Vagina (tissue), 2 donors: ENCODE measurements at regions not wholly inside any gene's neighbourhood (a gene's known extent, or its start where the extent isn't known, plus 50 kb on each side); places are given as distances from the start of the nearest gene placed in this dataset.

Source experiments
- DNase-seq, 2 donors: peaks; one replicate each; pipeline ENCODE4 v3.0.0-alpha.2; 2017; ENCODE audit errors: extremely low spot score in 2 of 2
- H3K27ac ChIP-seq: fragments of 200-600 bp; sonication (generic); one replicate; pipeline ENCODE4 v1.5.1; 2019
- H3K27me3 ChIP-seq: fragments of 200-600 bp; sonication (generic); one replicate; pipeline ENCODE4 v1.5.1; 2019
- H3K36me3 ChIP-seq, 2 donors: fragments of 200-600 bp; sonication (generic); one replicate each; pipeline ENCODE4 v1.5.1; 2017 to 2019
- H3K4me1 ChIP-seq: fragments of 200-600 bp; sonication (generic); one replicate; pipeline ENCODE4 v1.5.1; 2019
- H3K4me3 ChIP-seq, 2 donors: fragments of 200-600 bp; sonication (generic); 1 replicate in 1 of 2; 2 replicates in 1 of 2; pipeline ENCODE4 v1.5.1; 2016 to 2019
- H3K9me3 ChIP-seq: fragments of 200-600 bp; sonication (generic); one replicate; pipeline ENCODE4 v1.5.1; 2019
- POLR2A ChIP-seq, 2 donors: fragments of 450-650 bp; IDR thresholded peaks; one replicate each; pipeline ENCODE4 v1.6.1; 2017; ENCODE audit warnings: antibody characterized with exemption in 2 of 2, mild to moderate bottlenecking in 2 of 2, moderate library complexity in 2 of 2
- POLR2AphosphoS5 ChIP-seq, 2 donors: sonication (generic); formaldehyde crosslinking; IDR thresholded peaks; one replicate each; pipeline ENCODE4 v1.9.0; 2017; ENCODE audit warnings: antibody characterized with exemption in 2 of 2, mild to moderate bottlenecking in 2 of 2, low read depth in 1 of 2; ENCODE audit not compliant: insufficient read depth in 1 of 2
- intact Hi-C: fragments of 100-400 bp; cut with DNase I; formaldehyde crosslinking; loops from one replicate; pipeline ENCODE4 v1.15.1; 2023
- TF ChIP-seq, protein P1 (sequence below), 3 experiments: fragments of 450-650 bp in 2 of 3; fragments of 200-600 bp in 1 of 3; sonication (generic) in 1 of 3; IDR thresholded peaks; one replicate each; pipeline ENCODE4 v1.5.1; 2017 to 2019; ENCODE audit warnings: antibody characterized with exemption in 3 of 3, mild to moderate bottlenecking in 2 of 3, moderate library complexity in 2 of 3

DNA sequence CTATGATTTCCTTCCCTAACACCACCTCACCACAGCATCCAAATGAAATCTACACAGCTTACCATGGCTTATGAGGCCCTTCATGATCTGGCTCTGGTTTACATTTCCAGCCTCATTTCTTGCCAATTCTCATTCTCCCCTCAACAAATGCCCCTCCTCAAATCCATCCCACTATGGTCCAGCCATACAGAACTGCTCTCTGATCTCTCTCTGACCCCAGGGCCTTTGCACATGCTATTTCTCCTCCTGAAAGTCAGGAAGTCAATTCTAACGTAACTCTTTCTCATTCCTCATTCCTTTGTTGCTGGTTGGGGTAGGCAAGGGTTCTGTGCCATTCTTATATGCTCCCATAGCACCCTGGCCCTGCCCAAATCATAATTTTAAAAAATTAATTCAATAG, 120.0 kb downstream of the LRIG2 start:
- intact Hi-C loops = no loop called here
- TF ChIP-seq POLR2A (IDR thresholded peaks at IDR 0.05) (no peak), POLR2AphosphoS5 (IDR thresholded peaks at IDR 0.05; ENCODE audit: insufficient read depth in 1 of 2, low read depth in 1 of 2) (no peak)
- TF ChIP-seq, protein P1, sequence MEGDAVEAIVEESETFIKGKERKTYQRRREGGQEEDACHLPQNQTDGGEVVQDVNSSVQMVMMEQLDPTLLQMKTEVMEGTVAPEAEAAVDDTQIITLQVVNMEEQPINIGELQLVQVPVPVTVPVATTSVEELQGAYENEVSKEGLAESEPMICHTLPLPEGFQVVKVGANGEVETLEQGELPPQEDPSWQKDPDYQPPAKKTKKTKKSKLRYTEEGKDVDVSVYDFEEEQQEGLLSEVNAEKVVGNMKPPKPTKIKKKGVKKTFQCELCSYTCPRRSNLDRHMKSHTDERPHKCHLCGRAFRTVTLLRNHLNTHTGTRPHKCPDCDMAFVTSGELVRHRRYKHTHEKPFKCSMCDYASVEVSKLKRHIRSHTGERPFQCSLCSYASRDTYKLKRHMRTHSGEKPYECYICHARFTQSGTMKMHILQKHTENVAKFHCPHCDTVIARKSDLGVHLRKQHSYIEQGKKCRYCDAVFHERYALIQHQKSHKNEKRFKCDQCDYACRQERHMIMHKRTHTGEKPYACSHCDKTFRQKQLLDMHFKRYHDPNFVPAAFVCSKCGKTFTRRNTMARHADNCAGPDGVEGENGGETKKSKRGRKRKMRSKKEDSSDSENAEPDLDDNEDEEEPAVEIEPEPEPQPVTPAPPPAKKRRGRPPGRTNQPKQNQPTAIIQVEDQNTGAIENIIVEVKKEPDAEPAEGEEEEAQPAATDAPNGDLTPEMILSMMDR (IDR thresholded peaks at IDR 0.05) = no peak
- Histone ChIP-seq H3K4me3 (no peak overlapping the region), H3K4me1 (peaks cover 19% of the 10 kb centered on the region), H3K27me3 (no peaks in the 10 kb centered on the region), H3K36me3 (no peaks in the 10 kb centered on the region), H3K27ac (no peak overlapping the region), H3K9me3 (no peaks in the 10 kb centered on the region)
- no peak for DNase-seq

GRCh38 chr1:113194846-113195830, 122.1 kb downstream of the LRIG2 start:
- no peak for DNase-seq
- Histone ChIP-seq H3K36me3 (no peaks in the 10 kb centered on the region), H3K4me1 (peaks cover 19% of the 10 kb centered on the region), H3K27ac (no peak overlapping the region), H3K4me3 (no peak overlapping the region), H3K9me3 (no peaks in the 10 kb centered on the region), H3K27me3 (no peaks in the 10 kb centered on the region)
- TF ChIP-seq POLR2A (IDR thresholded peaks at IDR 0.05) (no peak), POLR2AphosphoS5 (IDR thresholded peaks at IDR 0.05; ENCODE audit: insufficient read depth in 1 of 2, low read depth in 1 of 2) (no peak)
- TF ChIP-seq, protein P1 (IDR thresholded peaks at IDR 0.05) = no peak
- intact Hi-C loops = no loop called here

GRCh38 chr1:113197719-113198330, 124.8 kb downstream of the LRIG2 start:
- Histone ChIP-seq H3K4me3 (no peak overlapping the region), H3K36me3 (no peaks in the 10 kb centered on the region), H3K9me3 (no peaks in the 10 kb centered on the region), H3K27me3 (no peaks in the 10 kb centered on the region), H3K27ac (no peak overlapping the region), H3K4me1 (peaks cover 8% of the 10 kb centered on the region)
- TF ChIP-seq POLR2A (IDR thresholded peaks at IDR 0.05) = no peak
- TF ChIP-seq, protein P1 (IDR thresholded peaks at IDR 0.05) = no peak
- no peak for TF ChIP-seq POLR2AphosphoS5 (IDR thresholded peaks at IDR 0.05; ENCODE audit: insufficient read depth in 1 of 2, low read depth in 1 of 2)
- intact Hi-C loops = no loop called here
- no peak for DNase-seq

- no peaks in the 10 kb centered on the region for H3K27me3 ChIP-seq
- no peaks in the 10 kb centered on the region for H3K9me3 ChIP-seq
- intact Hi-C loops = no loop called here
- no peak overlapping the region for H3K27ac ChIP-seq
- H3K4me1 ChIP-seq = peaks cover 8% of the 10 kb centered on the region
- TF ChIP-seq POLR2A (IDR thresholded peaks at IDR 0.05) (no peak), POLR2AphosphoS5 (IDR thresholded peaks at IDR 0.05; ENCODE audit: insufficient read depth in 1 of 2, low read depth in 1 of 2) (no peak)
- TF ChIP-seq, protein P1 (IDR thresholded peaks at IDR 0.05) = no peak
- no peaks in the 10 kb centered on the region for H3K36me3 ChIP-seq
- DNase-seq = no peak
- H3K4me3 ChIP-seq = no peak overlapping the region
Observed at GRCh38 chr1:113198806-113199205, 125.8 kb downstream of the LRIG2 start.
